ENCODE measurements at regions not wholly inside any gene's neighbourhood (a gene's known extent, or its start where the extent isn't known, plus 50 kb on each side); places are given as distances from the start of the nearest gene placed in this dataset.
"Not testable (repeated sequence)": the region's sequence is repeated elsewhere in the genome, so short reads cannot be mapped to it uniquely, and the experiment has no call there.

DNA sequence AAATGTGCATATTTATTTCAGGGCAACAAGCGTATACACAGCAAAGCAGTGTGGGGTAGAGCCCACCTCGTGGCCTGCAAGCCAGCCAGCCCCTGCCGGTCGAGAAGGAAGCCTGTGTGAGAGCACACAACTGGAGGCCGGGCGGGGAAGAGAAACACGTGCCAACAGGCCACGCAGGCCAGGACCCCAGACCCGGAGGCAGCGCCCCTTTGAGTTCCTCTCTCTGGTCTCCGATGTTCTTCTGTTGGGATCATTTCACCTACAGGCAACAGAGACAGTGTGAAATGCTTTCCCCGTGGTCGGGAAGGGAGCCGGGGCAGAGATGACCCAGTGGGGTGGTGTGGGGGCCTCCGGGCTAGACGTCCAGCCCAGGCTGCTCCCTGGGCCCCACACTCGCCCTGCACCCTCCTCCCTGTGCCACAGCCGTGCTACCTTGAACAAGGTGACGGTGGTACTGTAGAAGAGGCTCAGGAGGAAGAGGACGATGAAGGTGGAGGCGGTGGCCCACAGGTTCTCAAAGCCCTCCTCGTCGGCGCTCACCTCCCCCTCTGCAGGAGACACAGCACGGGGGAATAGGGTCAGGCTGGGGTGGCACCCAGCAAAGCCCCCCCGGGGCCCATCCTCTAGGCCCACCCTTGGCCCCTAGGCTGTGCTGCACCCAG lies 325.5 kb downstream of the TMEM121 start:
- no peak for DNase-seq

DNA sequence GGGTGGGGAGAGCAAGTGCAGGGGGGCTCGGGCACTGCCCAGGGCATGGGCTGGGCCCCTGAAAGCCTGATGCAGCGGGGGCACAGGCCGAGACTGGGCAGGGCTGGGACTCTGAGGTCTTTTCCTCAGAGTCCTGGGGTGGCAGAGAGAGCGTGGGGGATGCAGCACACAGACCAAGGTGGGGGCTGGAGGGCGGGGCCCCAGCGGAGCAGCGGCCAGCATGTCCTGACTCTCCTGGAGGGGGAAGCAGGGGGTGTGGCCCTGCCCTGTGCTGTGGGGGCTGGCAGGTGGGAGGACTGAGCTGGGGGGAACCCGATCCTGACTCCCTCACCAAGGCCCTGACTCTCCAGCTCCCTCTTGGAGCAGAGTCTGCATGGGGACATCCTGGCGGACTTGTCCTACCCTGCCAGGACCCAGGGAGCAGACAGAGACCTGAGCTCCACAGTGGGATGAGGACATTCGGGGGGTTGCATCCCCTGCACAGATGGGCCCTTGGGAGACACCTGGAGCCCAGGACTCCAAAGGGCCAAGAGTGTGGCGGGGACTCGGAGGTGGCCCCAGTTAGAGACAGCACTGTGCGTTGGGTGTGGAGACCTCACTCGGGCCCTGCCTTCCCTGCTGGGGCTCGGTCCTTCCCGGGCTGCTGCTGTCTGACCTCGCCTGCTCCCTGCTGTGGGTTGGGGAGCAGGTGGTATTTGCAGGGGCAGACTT lies 326.1 kb downstream of the TMEM121 start:
- peak; percentile 85 for DNase-seq

DNA sequence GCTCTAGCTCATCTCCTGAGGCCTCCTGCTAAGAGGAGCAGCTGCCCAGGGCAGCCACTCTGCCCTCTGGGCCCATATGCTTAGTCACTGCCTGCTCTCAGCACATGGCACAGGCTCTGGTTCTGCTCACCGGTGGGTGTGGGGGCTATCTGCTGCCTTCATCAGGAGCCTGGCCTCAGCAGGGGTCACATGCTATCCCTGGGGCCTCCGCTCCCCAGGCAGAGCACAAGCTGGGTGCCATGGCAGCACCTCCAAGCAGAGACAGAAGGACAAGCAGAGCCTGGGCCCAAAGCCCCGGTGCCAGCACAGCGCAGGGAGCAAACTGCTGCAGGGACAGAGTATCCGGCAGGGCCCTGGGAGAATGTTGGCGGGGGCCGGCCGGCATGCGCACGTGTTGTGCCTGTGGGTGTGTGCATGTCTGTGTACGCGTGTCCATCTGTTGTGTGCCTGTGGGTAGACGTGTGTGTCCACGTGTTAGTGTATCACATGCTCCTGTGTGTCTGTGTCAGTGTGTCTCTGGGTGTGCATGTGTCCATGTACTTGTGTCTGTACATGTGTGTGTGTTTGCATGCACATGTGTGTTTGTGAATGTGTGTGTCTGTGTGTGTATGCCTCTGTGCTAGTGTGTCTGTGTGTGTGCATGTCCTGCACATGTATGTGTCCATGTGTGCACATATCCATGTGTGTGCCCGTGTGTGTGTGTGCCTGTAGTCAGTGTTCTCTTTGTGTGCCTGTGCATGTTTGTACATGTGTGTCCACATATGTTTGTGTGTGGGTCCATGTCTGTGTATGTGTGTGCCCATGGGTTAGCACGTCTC lies 326.9 kb downstream of the TMEM121 start:
- peak; percentile 92 for DNase-seq

DNA sequence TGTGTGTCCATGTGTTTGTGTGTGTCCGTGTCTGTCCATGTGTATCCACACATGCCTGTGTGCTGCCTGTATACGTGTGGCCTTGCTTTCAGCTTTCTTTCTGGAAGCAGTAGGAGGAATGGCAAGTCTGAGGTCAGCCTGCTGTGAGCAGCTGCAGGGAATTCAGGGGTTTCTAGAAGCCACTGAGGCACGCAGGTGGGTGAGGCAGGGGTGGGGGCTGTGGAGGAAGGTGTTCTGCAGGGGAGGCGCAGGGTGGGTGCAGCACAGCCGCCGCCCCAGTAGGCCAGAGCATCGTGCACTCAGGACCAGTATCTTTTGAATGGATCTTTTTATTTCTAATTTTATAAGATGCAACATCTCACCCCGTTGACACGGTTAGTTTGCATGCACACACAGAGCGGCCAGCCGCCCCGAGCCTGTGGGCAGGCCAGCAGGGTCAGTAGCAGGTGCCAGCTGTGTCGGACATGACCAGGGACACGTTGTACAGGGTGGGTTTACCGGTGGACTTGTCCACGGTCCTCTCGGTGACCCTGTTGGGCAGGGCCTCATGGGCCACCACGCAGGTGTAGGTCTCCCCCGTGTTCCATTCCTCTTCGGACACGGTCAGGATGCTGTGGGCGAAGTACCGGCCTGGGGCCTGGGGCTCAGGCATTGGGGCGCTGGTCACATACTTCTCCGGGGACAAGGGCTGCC lies 327.7 kb downstream of the TMEM121 start:
- DNase-seq: no peak

DNA sequence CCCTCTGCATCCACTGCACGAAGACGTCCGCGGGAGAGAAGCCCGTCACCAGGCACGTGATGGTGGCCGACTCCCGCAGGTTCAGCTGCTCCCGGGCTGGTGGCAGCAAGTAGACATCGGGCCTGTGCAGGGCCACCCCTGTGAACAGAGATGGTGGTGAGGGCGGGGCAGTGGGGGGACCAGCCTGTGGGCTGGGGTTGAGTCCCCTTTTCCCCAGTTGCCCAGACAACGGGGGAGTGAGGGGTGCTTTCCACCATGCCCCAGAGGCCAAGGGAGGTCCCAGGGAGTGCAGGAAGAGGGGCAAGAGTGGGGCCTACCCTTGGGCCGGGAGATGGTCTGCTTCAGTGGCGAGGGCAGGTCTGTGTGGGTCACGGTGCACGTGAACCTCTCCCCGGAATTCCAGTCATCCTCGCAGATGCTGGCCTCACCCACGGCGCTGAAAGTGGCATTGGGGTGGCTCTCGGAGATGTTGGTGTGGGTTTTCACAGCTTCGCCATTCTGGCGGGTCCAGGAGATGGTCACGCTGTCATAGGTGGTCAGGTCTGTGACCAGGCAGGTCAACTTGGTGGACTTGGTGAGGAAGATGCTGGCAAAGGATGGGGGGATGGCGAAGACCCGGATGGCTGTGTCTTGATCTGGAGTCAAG lies 328.3 kb downstream of the TMEM121 start:
- DNase-seq: no peak

DNA sequence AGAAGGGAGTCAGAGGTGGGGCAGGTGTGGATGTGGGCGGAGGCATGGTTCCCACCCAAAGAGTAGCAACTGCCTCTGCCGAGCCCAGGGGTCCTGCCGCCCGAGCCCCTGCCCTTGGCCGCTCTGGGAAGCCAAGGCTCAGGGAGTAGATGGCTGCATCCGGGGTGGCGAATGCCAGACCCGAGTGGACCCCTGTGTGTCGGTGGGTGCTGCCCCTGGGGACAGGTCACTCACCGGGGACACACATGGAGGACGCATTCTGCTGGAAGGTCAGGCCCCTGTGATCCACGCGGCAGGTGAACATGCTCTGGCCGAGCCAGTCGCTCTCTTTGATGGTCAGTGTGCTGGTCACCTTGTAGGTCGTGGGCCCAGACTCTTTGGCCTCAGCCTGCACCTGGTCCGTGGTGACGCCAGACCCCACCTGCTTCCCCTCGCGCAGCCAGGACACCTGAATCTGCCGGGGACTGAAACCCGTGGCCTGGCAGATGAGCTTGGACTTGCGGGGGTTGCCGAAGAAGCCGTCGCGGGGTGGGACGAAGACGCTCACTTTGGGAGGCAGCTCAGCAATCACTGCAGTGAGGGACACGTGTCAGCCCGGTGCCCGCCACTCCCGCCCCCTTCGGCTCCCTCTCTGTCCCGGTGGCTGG lies 329.0 kb downstream of the TMEM121 start:
- DNase-seq: no peak

DNA sequence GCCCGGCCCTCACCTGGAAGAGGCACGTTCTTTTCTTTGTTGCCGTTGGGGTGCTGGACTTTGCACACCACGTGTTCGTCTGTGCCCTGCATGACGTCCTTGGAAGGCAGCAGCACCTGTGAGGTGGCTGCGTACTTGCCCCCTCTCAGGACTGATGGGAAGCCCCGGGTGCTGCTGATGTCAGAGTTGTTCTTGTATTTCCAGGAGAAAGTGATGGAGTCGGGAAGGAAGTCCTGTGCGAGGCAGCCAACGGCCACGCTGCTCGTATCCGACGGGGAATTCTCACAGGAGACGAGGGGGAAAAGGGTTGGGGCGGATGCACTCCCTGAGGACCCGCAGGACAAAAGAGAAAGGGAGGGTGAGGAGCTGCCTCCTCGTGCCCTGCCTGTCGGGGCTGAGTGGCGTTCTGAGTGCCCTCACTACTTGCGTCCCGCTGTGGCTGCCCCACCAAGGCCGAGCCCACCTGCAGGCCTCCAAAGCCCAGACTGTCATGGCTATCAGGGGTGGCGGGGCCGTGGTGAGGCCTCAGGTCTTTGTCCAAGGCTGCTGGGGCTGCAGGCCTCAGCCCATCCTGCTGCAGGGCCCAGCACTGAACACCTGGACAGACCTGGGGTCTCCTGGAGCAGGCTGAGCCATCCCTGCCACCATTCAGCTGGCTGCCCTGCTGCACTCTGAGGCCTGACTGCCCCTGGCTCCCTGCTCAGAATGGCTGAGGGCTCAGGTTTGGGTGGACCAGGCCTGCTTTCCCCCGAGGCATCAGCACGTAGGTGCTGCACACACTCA lies 329.7 kb downstream of the TMEM121 start:
- DNase-seq: no peak

DNA sequence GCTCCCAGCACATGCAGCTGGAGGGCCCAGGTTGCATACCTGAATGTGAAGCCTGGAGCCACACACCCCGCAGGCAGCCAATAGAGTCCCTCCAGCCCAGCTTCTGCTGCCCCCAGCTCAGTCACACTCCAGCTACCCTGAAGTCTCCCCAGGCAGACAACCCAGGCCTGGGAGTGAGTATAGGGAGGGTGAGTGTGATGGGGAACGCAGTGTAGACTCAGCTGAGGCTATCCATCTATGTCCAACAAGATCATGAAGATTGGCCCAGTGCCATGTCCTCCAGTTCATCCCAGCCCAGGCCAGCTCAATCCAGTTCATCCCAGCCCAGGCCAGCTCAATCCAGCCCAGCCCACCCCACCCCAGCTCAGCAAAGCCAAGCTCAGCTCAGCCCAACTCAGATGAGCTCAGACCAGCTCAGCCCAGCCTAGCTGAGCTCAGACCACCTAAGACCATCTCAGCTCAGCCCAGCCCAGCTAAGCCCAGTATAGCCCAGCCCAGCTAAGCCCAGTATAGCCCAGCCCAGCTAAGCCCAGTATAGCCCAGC lies 330.4 kb downstream of the TMEM121 start:
- no peak for DNase-seq

DNA sequence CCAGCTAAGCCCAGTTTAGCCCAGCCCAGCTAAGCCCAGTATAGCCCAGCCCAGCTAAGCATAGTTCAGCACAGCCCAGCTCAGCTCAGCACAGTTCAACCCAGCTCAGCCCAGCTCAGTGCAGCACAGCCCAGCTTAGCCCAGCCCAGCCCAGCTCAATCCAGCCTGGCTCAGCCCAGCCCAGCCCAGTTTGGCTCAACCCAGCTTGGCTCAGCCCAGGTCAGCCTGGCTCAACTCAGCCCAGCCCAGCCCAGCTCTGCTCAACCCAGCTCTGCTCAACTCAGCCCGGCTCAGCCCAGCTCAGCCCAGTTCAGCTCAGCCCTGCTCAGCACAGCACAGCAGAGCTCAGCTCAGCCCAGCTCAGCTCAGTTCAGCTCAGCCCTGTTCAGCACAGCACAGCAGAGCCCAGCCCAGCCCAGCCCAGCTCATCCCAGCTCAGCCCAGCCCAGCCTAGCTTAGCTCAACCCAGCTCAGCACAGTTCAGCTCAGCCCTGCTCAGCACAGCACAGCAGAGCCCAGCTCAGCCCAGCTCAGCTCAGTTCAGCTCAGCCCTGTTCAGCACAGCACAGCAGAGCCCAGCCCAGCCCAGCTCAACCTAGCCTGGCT lies 330.9 kb downstream of the TMEM121 start:
- no peak for DNase-seq

DNA sequence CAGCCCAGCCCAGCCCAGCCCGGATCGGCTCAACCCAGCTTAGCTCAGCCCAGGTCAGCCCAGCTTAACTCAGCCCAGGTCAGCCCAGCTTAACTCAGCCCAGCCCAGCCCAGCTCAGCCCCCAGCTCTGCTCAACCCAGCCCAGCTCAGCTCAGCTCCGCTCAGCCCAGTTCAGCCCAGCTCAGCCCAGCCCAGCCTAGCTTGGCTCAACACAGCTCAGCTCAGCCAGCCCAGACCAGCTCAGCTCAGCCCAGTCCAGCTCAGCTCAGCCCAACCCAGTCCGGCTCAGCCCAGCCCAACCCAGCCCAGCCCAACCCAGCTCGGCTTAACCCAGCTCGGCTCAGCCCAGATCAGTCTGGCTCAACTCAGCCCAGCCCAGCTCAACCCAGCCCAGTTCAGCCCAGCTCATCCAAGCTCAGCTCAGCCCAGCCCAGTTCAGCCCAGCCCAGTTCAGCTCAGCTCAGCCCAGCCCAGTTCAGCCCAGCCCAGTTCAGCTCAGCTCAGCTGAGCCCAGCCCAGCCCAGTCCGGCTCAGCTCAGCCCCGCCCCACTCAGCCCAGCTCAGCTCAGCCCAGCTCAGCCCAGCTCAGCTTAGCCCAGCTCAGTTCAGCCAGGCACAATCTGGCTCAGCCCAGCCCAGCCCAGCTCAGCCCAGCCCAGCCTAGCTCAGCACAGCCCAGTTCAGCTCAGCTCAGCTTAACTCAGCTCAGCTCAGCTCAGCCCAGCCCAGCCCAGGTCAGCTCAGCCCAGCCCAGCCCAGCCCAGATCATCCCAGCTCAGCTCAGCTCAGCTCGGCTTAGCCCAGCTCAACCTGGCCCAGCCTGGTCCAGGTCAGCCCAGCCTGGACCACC lies 331.7 kb downstream of the TMEM121 start:
- no peak for DNase-seq

DNA sequence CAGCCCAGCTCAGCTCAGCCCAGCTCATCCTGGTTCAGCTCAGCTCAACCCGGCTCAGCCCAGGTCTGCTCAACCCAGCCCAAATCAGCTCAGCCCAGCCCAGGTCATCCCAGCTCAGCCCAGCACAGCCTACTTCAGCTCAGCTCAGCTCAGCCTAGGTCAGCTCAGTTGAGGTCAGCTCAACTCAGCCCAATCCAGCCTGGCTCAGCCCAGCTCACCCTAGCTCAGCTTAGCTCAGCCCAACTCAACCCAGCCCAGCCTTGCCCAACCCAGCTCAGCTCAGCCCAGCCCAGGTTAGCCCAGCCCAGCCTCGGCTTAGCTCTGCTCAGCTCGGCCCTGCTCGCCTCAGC lies 332.3 kb downstream of the TMEM121 start:
- no peak for DNase-seq

DNA sequence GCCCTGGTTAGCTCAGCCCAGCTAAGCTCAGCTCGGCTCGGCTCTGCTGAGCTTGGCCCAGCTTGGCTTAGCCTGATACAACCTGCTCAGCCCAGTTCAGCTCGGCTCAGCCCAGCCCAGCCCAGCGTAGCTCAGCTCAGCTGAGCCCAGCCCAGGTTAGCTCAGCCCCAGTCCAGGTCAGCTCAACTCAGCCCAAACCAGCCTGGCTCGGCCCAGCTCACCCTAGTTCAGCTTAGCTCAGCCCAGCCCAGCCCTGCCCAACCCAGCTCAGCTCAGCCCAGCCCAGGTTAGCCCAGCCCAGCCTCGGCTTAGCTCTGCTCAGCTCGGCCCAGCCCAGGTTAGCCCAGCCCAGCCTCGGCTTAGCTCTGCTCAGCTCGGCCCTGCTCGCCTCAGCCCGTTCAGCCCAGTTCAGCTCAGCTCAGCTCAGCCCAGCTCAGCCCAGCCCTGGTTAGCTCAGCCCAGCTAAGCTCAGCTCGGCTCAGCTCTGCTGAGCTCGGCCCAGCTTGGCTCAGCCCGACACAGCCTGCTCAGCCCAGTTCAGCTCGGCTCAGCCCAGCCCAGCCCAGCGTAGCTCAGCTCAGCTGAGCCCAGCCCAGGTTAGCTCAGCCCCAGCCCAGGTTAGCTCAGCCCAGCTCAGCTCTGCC lies 332.8 kb downstream of the TMEM121 start:
- DNase-seq: not testable (repeated sequence)

DNA sequence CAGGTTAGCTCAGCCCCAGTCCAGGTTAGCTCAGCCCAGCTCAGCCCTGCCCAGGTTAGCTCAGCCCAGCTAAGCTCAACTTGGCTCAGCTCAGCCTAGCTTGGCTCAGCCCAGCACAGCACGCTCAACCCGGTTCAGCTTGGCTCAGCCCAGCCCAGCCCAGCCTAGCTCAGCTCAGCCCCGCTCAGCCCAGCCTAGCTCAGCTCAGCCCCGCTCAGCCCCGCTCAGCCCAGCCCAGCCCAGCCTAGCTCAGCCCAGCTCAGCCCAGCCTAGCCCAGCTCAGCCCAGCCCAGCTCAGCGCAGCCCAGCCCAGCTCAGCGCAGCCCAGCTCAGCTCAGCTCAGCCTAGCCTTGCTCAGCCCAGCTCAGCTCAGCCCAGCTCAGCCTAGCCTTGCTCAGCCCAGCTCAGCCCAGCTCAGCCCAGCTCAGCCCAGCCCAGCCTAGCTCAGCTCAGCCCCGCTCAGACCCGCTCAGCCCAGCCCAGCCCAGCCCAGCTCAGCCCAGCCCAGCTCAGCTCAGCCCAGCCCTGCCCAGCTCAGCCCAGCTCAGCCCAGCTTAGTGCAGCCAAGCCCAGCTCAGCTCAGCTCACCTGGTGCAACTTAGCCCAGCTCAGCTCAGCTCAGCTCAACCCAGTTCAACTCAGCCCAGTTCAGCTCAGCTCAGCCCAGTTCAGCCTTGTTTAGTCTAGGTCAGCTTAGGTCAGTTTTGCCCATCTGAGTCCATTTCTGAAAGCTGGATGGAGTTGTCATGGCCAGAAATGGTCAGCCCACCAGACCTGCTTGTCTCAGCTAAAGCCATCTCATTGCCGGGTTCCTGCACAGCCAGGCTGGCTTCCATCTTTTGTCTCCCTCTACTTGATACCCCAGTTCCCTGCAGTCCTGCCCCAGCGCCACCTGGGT lies 333.6 kb downstream of the TMEM121 start:
- DNase-seq: no peak

DNA sequence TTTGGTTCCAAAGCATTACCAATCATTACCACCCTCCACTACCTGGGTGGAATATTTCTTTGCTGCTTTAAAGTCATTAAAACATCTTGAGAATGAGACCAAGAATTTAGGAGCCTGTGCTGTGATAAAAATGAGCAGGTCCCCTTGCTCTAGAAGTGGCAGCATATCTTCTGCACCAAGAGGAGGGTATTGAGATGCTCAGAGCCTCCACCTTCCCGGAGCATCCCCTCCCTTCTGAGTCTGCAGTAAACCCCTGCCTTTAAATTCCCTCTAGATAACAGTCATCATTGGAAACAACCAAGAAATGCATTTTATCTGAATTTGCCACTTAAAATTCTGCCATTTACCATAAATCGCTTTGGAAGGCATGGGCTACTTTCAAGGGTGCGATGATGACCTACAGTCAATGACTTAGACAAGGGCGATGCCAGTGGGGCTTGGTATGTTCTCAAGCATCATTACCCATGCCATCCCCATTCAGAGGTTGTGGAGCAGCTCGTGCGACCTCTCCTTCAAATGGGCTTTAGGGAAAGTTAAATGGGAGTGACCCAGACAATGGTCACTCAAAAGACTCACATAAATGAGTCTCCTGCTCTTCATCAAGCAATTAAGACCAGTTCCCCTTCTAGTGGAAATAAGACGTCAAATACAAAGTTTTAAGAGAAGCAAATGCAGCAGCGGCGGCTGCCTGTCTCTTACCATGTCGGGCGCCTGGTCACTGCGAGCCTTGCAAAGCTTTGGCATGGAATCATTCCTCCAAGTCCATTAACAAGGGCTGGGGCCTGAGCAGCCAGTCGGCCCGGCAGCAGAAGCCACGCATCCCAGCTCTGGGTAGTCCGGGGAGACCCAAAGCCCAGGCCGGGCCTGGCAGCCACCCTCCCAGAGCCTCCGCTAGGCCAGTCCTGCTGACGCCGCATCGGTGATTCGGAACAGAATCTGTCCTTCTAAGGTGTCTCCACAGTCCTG lies 334.5 kb downstream of the TMEM121 start:
- DNase-seq: no peak

DNA sequence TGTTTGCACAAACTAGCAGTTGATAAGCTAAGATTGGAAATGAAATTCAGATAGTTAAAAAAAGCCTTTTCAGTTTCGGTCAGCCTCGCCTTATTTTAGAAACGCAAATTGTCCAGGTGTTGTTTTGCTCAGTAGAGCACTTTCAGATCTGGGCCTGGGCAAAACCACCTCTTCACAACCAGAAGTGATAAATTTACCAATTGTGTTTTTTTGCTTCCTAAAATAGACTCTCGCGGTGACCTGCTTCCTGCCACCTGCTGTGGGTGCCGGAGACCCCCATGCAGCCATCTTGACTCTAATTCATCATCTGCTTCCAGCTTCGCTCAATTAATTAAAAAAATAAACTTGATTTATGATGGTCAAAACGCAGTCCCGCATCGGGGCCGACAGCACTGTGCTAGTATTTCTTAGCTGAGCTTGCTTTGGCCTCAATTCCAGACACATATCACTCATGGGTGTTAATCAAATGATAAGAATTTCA lies 335.6 kb downstream of the TMEM121 start:
- DNase-seq: no peak

DNA sequence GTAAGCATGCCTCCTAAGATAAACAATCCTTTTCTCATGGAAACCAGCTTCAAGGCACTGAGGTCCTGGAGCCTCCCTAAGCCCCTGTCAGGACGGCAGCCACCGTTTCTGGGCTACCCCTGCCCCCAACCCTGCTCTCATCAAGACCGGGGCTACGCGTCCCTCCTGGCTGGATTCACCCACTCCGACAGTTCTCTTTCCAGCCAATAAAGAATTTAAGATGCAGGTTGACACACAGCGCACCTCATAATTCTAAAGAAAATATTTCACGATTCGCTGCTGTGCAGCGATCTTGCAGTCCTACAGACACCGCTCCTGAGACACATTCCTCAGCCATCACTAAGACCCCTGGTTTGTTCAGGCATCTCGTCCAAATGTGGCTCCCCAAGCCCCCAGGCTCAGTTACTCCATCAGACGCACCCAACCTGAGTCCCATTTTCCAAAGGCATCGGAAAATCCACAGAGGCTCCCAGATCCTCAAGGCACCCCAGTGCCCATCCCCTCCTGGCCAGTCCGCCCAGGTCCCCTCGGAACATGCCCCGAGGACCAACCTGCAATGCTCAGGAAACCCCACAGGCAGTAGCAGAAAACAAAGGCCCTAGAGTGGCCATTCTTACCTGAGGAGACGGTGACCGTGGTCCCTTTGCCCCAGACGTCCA lies 336.3 kb downstream of the TMEM121 start:
- DNase-seq: no peak
